ENCODE measurements at regions not wholly inside any gene's neighbourhood (a gene's known extent, or its start where the extent isn't known, plus 50 kb on each side); places are given as distances from the start of the nearest gene placed in this dataset.

- no peaks in the 10 kb centered on the region for H3K27me3 ChIP-seq (replicated peaks; ENCODE audit: control insufficient read depth, insufficient read depth, low read length)
- H3K27me3 Mint-ChIP-seq (ENCODE audit: insufficient read depth, unreplicated experiment), result no peaks in the 10 kb centered on the region
- H3K9me3 Mint-ChIP-seq (ENCODE audit: unreplicated experiment), result no peaks in the 10 kb centered on the region
- no peaks in the 10 kb centered on the region for H3K4me1 Mint-ChIP-seq (ENCODE audit: low read depth, unreplicated experiment)
- no peak overlapping the region for H3K4me3 Mint-ChIP-seq (ENCODE audit: unreplicated experiment)
- H3K36me3 Mint-ChIP-seq (ENCODE audit: insufficient read depth, unreplicated experiment), result no peaks in the 10 kb centered on the region
- POLR2A ChIA-PET, result no interaction called here
- no peaks in the 10 kb centered on the region for H3K36me3 ChIP-seq (ENCODE audit: control insufficient read depth, insufficient read depth, low read length)
- no peaks in the 10 kb centered on the region for H3K9me3 ChIP-seq
- CTCF ChIA-PET, result no interaction called here
- intact Hi-C loops (cut with micrococcal nuclease; ENCODE audit: unreplicated experiment), result no loop called here
- DNase-seq, result no peak
- H3K4me1 ChIP-seq, result no peaks in the 10 kb centered on the region
- no TSS peak for BruUV-seq (replicated peaks)
- TF ChIP-seq, protein P1, sequence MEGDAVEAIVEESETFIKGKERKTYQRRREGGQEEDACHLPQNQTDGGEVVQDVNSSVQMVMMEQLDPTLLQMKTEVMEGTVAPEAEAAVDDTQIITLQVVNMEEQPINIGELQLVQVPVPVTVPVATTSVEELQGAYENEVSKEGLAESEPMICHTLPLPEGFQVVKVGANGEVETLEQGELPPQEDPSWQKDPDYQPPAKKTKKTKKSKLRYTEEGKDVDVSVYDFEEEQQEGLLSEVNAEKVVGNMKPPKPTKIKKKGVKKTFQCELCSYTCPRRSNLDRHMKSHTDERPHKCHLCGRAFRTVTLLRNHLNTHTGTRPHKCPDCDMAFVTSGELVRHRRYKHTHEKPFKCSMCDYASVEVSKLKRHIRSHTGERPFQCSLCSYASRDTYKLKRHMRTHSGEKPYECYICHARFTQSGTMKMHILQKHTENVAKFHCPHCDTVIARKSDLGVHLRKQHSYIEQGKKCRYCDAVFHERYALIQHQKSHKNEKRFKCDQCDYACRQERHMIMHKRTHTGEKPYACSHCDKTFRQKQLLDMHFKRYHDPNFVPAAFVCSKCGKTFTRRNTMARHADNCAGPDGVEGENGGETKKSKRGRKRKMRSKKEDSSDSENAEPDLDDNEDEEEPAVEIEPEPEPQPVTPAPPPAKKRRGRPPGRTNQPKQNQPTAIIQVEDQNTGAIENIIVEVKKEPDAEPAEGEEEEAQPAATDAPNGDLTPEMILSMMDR (IDR thresholded peaks at IDR 0.05; ENCODE audit: insufficient read depth in 1 of 2, low read depth in 1 of 2, low read length in 1 of 2, severe bottlenecking in 1 of 2, unreplicated experiment in 1 of 2), result no peak
- no peak overlapping the region for H3K4me3 ChIP-seq (ENCODE audit: low read depth, low read length)
- no peak overlapping the region for H3K27ac Mint-ChIP-seq (ENCODE audit: unreplicated experiment)
These were observed 618.8 kb upstream of the SEMA3D start for GRCh38 chr7:85805656-85806055.

- POLR2A ChIA-PET, result no interaction called here
These were observed 618.4 kb upstream of the SEMA3D start for GRCh38 chr7:85805249-85805648.

DNA sequence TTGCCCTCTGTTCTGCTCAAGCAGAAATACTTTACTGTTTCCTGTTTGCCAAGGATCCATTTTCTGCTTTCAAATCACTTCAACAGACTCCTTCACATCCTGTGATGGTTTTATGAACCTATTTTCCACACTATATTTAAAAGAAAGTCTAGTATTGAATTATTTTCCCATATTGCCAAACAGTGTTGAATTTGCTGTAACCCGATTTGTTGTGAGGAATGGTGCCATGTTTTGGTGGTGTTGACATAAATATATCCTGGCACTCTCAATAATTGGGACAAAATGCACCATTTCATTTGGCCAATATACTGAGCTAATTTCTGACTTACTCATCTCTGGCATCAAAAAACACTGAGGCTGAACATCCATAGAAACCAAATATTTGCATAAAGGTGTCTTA lies 615.4 kb upstream of the SEMA3D start:
- no peaks in the 10 kb centered on the region for H3K4me1 ChIP-seq
- intact Hi-C loops (cut with micrococcal nuclease; ENCODE audit: unreplicated experiment), result no loop called here
- Mint-ChIP-seq H3K27me3 (ENCODE audit: insufficient read depth, unreplicated experiment) (no peaks in the 10 kb centered on the region), H3K4me3 (ENCODE audit: unreplicated experiment) (no peak overlapping the region), H3K27ac (ENCODE audit: unreplicated experiment) (no peak overlapping the region), H3K4me1 (ENCODE audit: low read depth, unreplicated experiment) (no peaks in the 10 kb centered on the region), H3K36me3 (ENCODE audit: insufficient read depth, unreplicated experiment) (no peaks in the 10 kb centered on the region), H3K9me3 (ENCODE audit: unreplicated experiment) (peaks cover 4% of the 10 kb centered on the region)
- ChIA-PET CTCF (no interaction called here), POLR2A (no interaction called here)
- no peaks in the 10 kb centered on the region for H3K9me3 ChIP-seq
- H3K4me3 ChIP-seq (ENCODE audit: low read depth, low read length), result no peak overlapping the region
- DNase-seq, result no peak
- no peaks in the 10 kb centered on the region for H3K27me3 ChIP-seq (replicated peaks; ENCODE audit: control insufficient read depth, insufficient read depth, low read length)
- TF ChIP-seq, protein P1 (IDR thresholded peaks at IDR 0.05; ENCODE audit: insufficient read depth in 1 of 2, low read depth in 1 of 2, low read length in 1 of 2, severe bottlenecking in 1 of 2, unreplicated experiment in 1 of 2), result no peak
- no peaks in the 10 kb centered on the region for H3K36me3 ChIP-seq (ENCODE audit: control insufficient read depth, insufficient read depth, low read length)
- BruUV-seq (replicated peaks), result no TSS peak

More at GRCh38 chr7:85805249-85805648, 618.4 kb upstream of the SEMA3D start:
- TF ChIP-seq, protein P1 (IDR thresholded peaks at IDR 0.05; ENCODE audit: insufficient read depth in 1 of 2, low read depth in 1 of 2, low read length in 1 of 2, severe bottlenecking in 1 of 2, unreplicated experiment in 1 of 2), result no peak
- no peaks in the 10 kb centered on the region for H3K36me3 Mint-ChIP-seq (ENCODE audit: insufficient read depth, unreplicated experiment)
- no TSS peak for BruUV-seq (replicated peaks)
- DNase-seq, result no peak
- no peaks in the 10 kb centered on the region for H3K9me3 Mint-ChIP-seq (ENCODE audit: unreplicated experiment)
- CTCF ChIA-PET, result no interaction called here
- intact Hi-C loops (cut with micrococcal nuclease; ENCODE audit: unreplicated experiment), result no loop called here
- Histone ChIP-seq H3K4me1 (no peaks in the 10 kb centered on the region), H3K4me3 (ENCODE audit: low read depth, low read length) (no peak overlapping the region), H3K36me3 (ENCODE audit: control insufficient read depth, insufficient read depth, low read length) (no peaks in the 10 kb centered on the region), H3K9me3 (no peaks in the 10 kb centered on the region), H3K27me3 (replicated peaks; ENCODE audit: control insufficient read depth, insufficient read depth, low read length) (no peaks in the 10 kb centered on the region)
- no peaks in the 10 kb centered on the region for H3K4me1 Mint-ChIP-seq (ENCODE audit: low read depth, unreplicated experiment)
- H3K27ac Mint-ChIP-seq (ENCODE audit: unreplicated experiment), result no peak overlapping the region
- H3K27me3 Mint-ChIP-seq (ENCODE audit: insufficient read depth, unreplicated experiment), result no peaks in the 10 kb centered on the region
- no peak overlapping the region for H3K4me3 Mint-ChIP-seq (ENCODE audit: unreplicated experiment)

Data from Caco-2 (cell line).